ENCODE measurements at regions not wholly inside any gene's neighbourhood (a gene's known extent, or its start where the extent isn't known, plus 50 kb on each side); places are given as distances from the start of the nearest gene placed in this dataset.
"Not testable (repeated sequence)": the region's sequence is repeated elsewhere in the genome, so short reads cannot be mapped to it uniquely, and the experiment has no call there.

DNA sequence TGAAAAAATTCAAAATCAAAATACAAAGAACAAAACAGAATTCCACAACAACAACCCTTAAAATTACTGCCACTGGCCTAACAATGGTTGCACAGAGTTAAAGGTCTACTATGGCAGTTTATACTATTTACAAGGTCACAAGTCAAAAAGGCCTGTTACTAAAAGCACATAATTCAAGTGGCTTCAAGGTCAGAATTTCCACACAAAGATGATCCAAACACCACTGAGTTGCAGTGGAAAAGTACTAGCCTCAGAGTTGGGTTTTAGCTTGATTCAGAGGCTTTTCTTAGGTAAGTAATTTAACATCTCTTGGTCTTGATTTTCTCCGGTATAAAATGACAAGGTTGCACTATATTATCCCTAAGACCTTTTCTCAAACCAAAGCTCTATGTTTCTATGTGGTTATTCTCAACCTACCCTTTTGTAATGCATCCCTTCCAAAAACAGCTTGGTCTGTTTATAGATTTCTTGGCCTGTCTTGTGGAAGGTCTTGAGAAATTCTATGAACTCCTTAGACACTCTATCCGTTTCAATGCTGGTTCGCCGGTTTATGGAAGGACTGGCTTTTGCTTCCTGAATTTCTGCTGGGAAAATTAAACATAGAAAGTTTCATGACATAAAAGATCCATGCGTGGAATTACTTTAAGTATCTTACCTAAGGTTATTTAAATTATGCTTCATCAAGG lies 69.5 kb downstream of the MDH2 start:
- not testable (repeated sequence) for ATAC-seq (ENCODE audit: low read depth); DNase-seq (ENCODE audit: low spot score); H3K4me3 ChIP-seq (ENCODE audit: severe bottlenecking); H3K9me3 ChIP-seq (ENCODE audit: severe bottlenecking); H3K27me3 ChIP-seq (ENCODE audit: insufficient read depth, poor library complexity, severe bottlenecking); H3K36me3 ChIP-seq (ENCODE audit: low read depth); H3K4me1 ChIP-seq (ENCODE audit: insufficient read depth, poor library complexity, severe bottlenecking); H3K27ac ChIP-seq (ENCODE audit: poor library complexity, severe bottlenecking)

DNA sequence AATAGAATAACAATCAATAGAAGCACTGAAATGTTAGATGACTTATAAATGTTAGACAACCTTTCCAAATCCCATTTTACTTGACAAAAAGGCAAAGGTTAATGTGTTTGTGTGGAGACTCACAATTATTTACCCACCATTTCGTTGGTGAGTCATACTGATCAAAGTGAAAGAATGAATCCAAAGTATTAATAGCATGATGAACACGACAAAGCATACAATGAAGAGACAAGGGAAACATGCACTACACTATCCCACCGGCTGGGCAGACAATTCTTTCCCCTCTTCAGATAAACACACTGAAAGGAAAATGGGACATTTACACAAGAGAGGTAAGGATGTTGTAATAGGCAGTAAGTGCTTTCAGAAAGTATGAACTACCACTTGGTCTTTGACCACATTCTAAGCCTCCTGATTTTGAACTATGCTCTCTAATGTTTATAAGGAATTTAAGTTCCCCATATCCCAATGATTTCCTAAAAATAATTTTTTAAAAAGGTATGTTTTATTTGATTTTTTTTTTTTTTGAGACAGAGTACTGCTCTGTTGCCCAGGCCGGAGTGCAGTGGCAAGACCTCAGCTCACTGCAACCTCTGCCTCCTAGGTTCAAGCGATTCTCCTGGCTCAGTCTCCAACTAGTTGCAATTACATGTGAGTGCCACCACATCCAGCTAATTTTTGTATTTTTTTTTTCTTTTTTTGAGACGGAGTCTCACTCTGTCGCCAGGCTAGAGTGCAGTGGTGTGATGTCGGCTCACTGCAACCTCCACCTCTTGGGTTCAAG lies 70.5 kb downstream of the MDH2 start:
- not testable (repeated sequence) for ATAC-seq (ENCODE audit: low read depth); H3K27ac ChIP-seq (ENCODE audit: poor library complexity, severe bottlenecking); H3K36me3 ChIP-seq (ENCODE audit: low read depth); H3K9me3 ChIP-seq (ENCODE audit: severe bottlenecking); H3K27me3 ChIP-seq (ENCODE audit: insufficient read depth, poor library complexity, severe bottlenecking); H3K4me1 ChIP-seq (ENCODE audit: insufficient read depth, poor library complexity, severe bottlenecking); DNase-seq (ENCODE audit: low spot score); H3K4me3 ChIP-seq (ENCODE audit: severe bottlenecking)

DNA sequence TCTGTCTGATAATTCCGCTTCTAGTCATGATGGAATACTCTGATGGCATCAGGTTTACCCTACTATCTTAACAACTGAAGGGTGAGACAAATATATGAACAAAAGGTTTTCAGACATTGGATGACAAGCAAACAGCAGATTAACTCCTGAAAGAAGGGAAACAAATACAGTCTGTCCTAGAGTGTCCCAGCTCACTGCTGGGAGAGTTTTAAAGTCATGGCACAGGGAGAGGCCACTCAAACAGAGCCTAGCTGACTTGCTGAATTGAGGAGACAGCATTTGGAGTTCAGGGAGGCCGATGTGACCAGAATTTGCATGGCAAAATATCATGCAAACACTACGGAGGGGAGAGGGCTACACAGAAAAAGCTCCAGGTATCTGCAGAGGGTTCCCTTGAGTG lies 73.1 kb downstream of the MDH2 start:
- no peaks in the 10 kb centered on the region for H3K9me3 ChIP-seq (ENCODE audit: severe bottlenecking)
- TF ChIP-seq, protein P1, sequence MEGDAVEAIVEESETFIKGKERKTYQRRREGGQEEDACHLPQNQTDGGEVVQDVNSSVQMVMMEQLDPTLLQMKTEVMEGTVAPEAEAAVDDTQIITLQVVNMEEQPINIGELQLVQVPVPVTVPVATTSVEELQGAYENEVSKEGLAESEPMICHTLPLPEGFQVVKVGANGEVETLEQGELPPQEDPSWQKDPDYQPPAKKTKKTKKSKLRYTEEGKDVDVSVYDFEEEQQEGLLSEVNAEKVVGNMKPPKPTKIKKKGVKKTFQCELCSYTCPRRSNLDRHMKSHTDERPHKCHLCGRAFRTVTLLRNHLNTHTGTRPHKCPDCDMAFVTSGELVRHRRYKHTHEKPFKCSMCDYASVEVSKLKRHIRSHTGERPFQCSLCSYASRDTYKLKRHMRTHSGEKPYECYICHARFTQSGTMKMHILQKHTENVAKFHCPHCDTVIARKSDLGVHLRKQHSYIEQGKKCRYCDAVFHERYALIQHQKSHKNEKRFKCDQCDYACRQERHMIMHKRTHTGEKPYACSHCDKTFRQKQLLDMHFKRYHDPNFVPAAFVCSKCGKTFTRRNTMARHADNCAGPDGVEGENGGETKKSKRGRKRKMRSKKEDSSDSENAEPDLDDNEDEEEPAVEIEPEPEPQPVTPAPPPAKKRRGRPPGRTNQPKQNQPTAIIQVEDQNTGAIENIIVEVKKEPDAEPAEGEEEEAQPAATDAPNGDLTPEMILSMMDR (IDR thresholded peaks at IDR 0.05; ENCODE audit: poor library complexity, severe bottlenecking), result no peak
- no peaks in the 10 kb centered on the region for H3K36me3 ChIP-seq (ENCODE audit: low read depth)
- H3K4me3 ChIP-seq (ENCODE audit: severe bottlenecking), result no peak overlapping the region
- ATAC-seq (ENCODE audit: low read depth) (no peak), DNase-seq (ENCODE audit: low spot score) (no peak)
- H3K27me3 ChIP-seq (ENCODE audit: insufficient read depth, poor library complexity, severe bottlenecking), result no peaks in the 10 kb centered on the region
- H3K4me1 ChIP-seq (ENCODE audit: insufficient read depth, poor library complexity, severe bottlenecking), result no peaks in the 10 kb centered on the region
- H3K27ac ChIP-seq (ENCODE audit: poor library complexity, severe bottlenecking), result no peak overlapping the region

DNA sequence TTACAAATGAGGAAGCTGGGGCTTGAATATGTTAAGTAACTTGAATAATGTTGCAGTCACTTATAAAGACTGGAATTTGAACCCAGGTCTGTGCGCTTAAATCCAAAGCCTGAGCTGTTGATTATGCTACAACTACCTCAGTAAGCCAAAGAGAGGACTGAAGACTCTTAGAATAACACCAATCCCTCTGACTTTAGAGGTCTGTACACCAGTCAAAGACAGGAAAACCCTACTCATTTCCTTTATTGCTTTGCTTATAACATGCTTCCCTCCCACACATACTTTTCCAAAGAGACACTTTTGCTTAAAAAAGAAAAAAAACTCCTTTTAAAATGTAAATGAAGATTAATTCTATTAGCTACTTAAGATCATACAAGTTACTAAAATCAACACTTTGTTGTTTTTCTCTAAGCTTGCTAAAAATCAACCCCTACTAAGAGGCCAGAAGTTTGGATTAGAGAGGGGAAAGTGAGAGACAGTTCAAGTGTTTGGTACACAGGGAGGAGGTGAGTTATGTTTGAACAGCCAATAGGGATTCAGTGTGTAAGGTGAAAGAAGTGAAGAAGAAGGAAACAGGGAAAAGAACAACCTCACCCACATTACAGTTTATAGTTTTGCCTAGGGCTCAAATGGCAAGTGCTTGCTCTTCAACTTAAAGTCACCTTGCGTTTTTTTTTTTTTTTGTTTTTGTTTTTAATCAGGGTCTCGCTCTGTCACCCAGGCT lies 74.8 kb downstream of the MDH2 start:
- H3K27me3 ChIP-seq (ENCODE audit: insufficient read depth, poor library complexity, severe bottlenecking), result no peaks in the 10 kb centered on the region
- no peaks in the 10 kb centered on the region for H3K4me1 ChIP-seq (ENCODE audit: insufficient read depth, poor library complexity, severe bottlenecking)
- no peaks in the 10 kb centered on the region for H3K36me3 ChIP-seq (ENCODE audit: low read depth)
- no peak overlapping the region for H3K27ac ChIP-seq (ENCODE audit: poor library complexity, severe bottlenecking)
- H3K9me3 ChIP-seq (ENCODE audit: severe bottlenecking), result no peaks in the 10 kb centered on the region
- ATAC-seq (ENCODE audit: low read depth) (no peak), DNase-seq (ENCODE audit: low spot score) (no peak)
- no peak overlapping the region for H3K4me3 ChIP-seq (ENCODE audit: severe bottlenecking)
- TF ChIP-seq, protein P1 (IDR thresholded peaks at IDR 0.05; ENCODE audit: poor library complexity, severe bottlenecking), result no peak

DNA sequence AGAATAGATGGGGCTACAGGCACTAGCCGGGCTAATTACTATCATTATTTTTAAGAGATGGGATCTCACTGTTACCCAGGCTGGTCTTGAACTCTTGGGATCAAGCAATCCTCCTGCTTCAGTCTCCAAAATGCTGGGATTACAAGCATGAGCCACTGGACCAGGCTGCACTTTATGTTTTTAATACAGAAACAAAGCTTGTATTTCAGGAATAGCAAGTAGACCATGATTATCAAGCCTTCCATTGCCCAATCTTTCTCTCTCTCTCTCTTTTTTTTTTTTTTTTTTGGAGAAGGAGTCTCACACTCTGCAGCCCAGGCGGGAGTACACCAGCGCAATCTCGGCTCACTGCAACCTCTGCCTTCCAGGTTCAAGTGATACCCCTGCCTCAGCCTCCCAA lies 75.4 kb downstream of the MDH2 start:
- H3K9me3 ChIP-seq (ENCODE audit: severe bottlenecking), result no peaks in the 10 kb centered on the region
- H3K4me1 ChIP-seq (ENCODE audit: insufficient read depth, poor library complexity, severe bottlenecking), result no peaks in the 10 kb centered on the region
- no peaks in the 10 kb centered on the region for H3K36me3 ChIP-seq (ENCODE audit: low read depth)
- H3K27me3 ChIP-seq (ENCODE audit: insufficient read depth, poor library complexity, severe bottlenecking), result no peaks in the 10 kb centered on the region
- no peak overlapping the region for H3K4me3 ChIP-seq (ENCODE audit: severe bottlenecking)
- ATAC-seq (ENCODE audit: low read depth) (no peak), DNase-seq (ENCODE audit: low spot score) (no peak)
- TF ChIP-seq, protein P1 (IDR thresholded peaks at IDR 0.05; ENCODE audit: poor library complexity, severe bottlenecking), result no peak
- H3K27ac ChIP-seq (ENCODE audit: poor library complexity, severe bottlenecking), result no peak overlapping the region

Measured in RWPE2 (cell line).